22Rv1 (cell line): ENCODE measurements at regions not wholly inside any gene's neighbourhood (a gene's known extent, or its start where the extent isn't known, plus 50 kb on each side); places are given as distances from the start of the nearest gene placed in this dataset.

Experiments
- ZFX ChIP-seq: fragments of 450-650 bp; IDR thresholded peaks from 2 replicates; pipeline ENCODE4 v1.6.1; 2017; ENCODE audit warnings: antibody characterized with exemption, borderline replicate concordance
- TF ChIP-seq, protein P1 (sequence below): fragments of 450-650 bp; IDR thresholded peaks from 2 replicates; pipeline ENCODE4 v1.5.1; 2017; ENCODE audit warnings: mild to moderate bottlenecking

DNA sequence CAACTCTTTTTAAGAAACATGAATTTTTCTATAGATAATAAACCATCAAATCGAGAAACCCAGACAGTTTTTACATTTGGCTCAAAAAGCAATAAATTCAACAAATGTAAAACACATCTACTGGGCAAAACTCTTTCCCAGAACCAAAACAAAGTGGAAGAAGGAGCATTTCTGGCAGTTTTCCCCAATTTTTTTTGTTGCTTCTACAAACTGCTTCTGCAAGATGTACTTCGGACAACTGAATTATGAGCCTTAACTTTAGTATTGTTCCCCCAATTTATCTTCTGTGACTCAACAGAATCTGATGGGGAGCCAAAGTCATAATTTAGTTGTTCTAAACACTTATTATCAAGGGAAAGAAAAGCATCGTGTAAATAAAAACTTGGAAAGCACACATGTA lies 1047.2 kb downstream of the CDH11 start:
- TF ChIP-seq, protein P1, sequence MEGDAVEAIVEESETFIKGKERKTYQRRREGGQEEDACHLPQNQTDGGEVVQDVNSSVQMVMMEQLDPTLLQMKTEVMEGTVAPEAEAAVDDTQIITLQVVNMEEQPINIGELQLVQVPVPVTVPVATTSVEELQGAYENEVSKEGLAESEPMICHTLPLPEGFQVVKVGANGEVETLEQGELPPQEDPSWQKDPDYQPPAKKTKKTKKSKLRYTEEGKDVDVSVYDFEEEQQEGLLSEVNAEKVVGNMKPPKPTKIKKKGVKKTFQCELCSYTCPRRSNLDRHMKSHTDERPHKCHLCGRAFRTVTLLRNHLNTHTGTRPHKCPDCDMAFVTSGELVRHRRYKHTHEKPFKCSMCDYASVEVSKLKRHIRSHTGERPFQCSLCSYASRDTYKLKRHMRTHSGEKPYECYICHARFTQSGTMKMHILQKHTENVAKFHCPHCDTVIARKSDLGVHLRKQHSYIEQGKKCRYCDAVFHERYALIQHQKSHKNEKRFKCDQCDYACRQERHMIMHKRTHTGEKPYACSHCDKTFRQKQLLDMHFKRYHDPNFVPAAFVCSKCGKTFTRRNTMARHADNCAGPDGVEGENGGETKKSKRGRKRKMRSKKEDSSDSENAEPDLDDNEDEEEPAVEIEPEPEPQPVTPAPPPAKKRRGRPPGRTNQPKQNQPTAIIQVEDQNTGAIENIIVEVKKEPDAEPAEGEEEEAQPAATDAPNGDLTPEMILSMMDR = no peak
- TF ChIP-seq ZFX = no peak
